Upper lobe of left lung (tissue), 6 donors: ENCODE measurements at regions not wholly inside any gene's neighbourhood (a gene's known extent, or its start where the extent isn't known, plus 50 kb on each side); places are given as distances from the start of the nearest gene placed in this dataset.

Experiments
- ATAC-seq, 2 donors: fragments of 200-7000 bp; cut with Tn5 transposase; one replicate each; pipeline ENCODE4 v1.9.1; 2022; ENCODE audit warnings: mild to moderate bottlenecking in 2 of 2, moderate library complexity in 2 of 2; ENCODE audit not compliant: low FRiP score in 2 of 2
- DNase-seq, 2 donors: peaks; one replicate each; pipeline ENCODE4 v3.0.0-alpha.2; 2019 to 2020
- H3K27ac ChIP-seq, 4 donors: fragments of 200-600 bp; sonication (generic); one replicate each; pipeline ENCODE4 v1.5.1; 2016 to 2019
- H3K27me3 ChIP-seq, 4 donors: fragments of 200-600 bp; sonication (generic); one replicate each; pipeline ENCODE4 v1.5.1; 2017 to 2019
- H3K36me3 ChIP-seq, 4 donors: fragments of 200-600 bp; sonication (generic); one replicate each; pipeline ENCODE4 v1.5.1; 2016 to 2019
- H3K4me1 ChIP-seq, 4 donors: fragments of 200-600 bp; sonication (generic); one replicate each; pipeline ENCODE4 v1.5.1; 2018 to 2019
- H3K4me3 ChIP-seq, 4 donors: fragments of 200-600 bp; sonication (generic); one replicate each; pipeline ENCODE4 v1.5.1; 2017 to 2019; ENCODE audit warnings: mild to moderate bottlenecking in 2 of 4, moderate library complexity in 1 of 4
- H3K9me3 ChIP-seq, 4 donors: fragments of 200-600 bp; sonication (generic); one replicate each; pipeline ENCODE4 v1.5.1; 2018 to 2019
- EP300 ChIP-seq, 4 donors: sonication (generic); formaldehyde crosslinking; IDR thresholded peaks; one replicate each; pipeline ENCODE4 v1.5.1; 2017; ENCODE audit warnings: antibody characterized with exemption in 4 of 4, control low read depth in 2 of 4
- POLR2A ChIP-seq, 4 donors: fragments of 450-650 bp; IDR thresholded peaks; one replicate each; pipeline ENCODE4 v1.5.1; 2016 to 2017; ENCODE audit warnings: antibody characterized with exemption in 4 of 4, mild to moderate bottlenecking in 2 of 4
- POLR2AphosphoS5 ChIP-seq, 2 donors: sonication (generic); formaldehyde crosslinking; IDR thresholded peaks; one replicate each; pipeline ENCODE4 v1.5.1; 2017; ENCODE audit warnings: antibody characterized with exemption in 2 of 2
- WGBS, 2 donors: methylation state at CpG; one replicate each; pipeline ENCODE4 v1.1.5; 2017 to 2018; 5-methylcytosine and 5-hydroxymethylcytosine counted together
- TF ChIP-seq, protein P1 (sequence below), 6 experiments: fragments of 450-650 bp in 4 of 6; fragments of 200-600 bp in 2 of 6; sonication (generic) in 2 of 6; IDR thresholded peaks; one replicate each; pipeline ENCODE4 v1.5.1; 2016 to 2019; ENCODE audit warnings: antibody characterized with exemption in 6 of 6
- donor health status: DM: no; HTN: no; CAD: no; lungs with moderate emphysema.
- donor health status: DM: no; HTN: yes; CAD: no; lungs with severe emphysema.

DNA sequence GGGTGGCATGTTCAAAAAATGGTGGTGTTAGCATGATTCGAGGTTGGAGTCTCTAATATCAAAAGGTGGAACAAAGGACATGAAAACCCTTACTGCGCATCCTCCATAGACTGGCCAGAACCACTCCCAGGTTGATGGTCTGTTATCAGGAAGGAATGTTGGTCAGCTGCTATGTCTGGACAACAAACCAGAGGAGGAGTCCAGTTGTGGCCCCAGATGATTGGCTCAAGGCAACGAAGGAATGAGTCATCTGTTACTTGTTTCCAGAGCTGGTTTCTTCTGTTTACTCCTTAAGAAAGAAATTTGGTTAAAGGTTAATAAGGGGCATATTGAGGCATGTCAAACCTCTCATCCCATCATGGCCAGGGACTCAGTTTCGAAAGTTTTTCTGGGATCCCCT, 56.8 kb upstream of the GRIA4 start:
- no peak for TF ChIP-seq POLR2AphosphoS5 (IDR thresholded peaks at IDR 0.05)
- no peak for TF ChIP-seq POLR2A (IDR thresholded peaks at IDR 0.05)
- no peak for TF ChIP-seq EP300 (IDR thresholded peaks at IDR 0.05)
- TF ChIP-seq, protein P1, sequence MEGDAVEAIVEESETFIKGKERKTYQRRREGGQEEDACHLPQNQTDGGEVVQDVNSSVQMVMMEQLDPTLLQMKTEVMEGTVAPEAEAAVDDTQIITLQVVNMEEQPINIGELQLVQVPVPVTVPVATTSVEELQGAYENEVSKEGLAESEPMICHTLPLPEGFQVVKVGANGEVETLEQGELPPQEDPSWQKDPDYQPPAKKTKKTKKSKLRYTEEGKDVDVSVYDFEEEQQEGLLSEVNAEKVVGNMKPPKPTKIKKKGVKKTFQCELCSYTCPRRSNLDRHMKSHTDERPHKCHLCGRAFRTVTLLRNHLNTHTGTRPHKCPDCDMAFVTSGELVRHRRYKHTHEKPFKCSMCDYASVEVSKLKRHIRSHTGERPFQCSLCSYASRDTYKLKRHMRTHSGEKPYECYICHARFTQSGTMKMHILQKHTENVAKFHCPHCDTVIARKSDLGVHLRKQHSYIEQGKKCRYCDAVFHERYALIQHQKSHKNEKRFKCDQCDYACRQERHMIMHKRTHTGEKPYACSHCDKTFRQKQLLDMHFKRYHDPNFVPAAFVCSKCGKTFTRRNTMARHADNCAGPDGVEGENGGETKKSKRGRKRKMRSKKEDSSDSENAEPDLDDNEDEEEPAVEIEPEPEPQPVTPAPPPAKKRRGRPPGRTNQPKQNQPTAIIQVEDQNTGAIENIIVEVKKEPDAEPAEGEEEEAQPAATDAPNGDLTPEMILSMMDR (IDR thresholded peaks at IDR 0.05): no peak
- no peaks in the 10 kb centered on the region for H3K4me1 ChIP-seq
- no peaks in the 10 kb centered on the region for H3K36me3 ChIP-seq
- WGBS, 2 donors: 63 to 77% methylated on average over 4 of the region's 4 CpGs
- no peaks in the 10 kb centered on the region for H3K27me3 ChIP-seq
- ATAC-seq (no peak), DNase-seq (no peak)
- H3K9me3 ChIP-seq: no peaks in the 10 kb centered on the region
- H3K4me3 ChIP-seq: no peak overlapping the region
- H3K27ac ChIP-seq: no peak overlapping the region

DNA sequence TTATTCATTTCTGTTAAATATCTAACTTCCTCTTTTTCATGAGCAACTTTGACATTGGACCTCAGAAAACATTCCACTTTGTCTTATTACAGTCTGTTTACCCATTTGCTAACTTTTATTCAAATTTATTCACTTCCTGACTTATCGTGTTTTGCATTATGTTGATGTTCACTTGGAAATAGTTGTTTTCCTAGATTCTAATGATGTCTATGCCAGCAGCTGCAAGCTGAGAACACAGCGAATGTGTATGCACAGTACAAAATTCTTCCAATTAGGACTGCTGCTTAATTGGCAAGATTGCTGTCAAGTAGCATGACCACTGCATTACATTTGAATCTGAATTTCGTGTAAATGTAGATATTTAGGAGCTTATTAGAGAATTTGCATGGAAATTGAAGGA, 61.5 kb upstream of the GRIA4 start:
- TF ChIP-seq, protein P1 (IDR thresholded peaks at IDR 0.05): no peak
- no peak for TF ChIP-seq EP300 (IDR thresholded peaks at IDR 0.05)
- TF ChIP-seq POLR2A (IDR thresholded peaks at IDR 0.05): no peak
- TF ChIP-seq POLR2AphosphoS5 (IDR thresholded peaks at IDR 0.05): no peak
- no peaks in the 10 kb centered on the region for H3K9me3 ChIP-seq
- H3K27me3 ChIP-seq: no peaks in the 10 kb centered on the region
- no peaks in the 10 kb centered on the region for H3K36me3 ChIP-seq
- DNase-seq (no peak), ATAC-seq (no peak)
- H3K4me3 ChIP-seq: no peak overlapping the region
- 51 to 54% methylated on average over 3 of the region's 3 CpGs for WGBS, 2 donors
- no peak overlapping the region for H3K27ac ChIP-seq
- H3K4me1 ChIP-seq: no peaks in the 10 kb centered on the region

DNA sequence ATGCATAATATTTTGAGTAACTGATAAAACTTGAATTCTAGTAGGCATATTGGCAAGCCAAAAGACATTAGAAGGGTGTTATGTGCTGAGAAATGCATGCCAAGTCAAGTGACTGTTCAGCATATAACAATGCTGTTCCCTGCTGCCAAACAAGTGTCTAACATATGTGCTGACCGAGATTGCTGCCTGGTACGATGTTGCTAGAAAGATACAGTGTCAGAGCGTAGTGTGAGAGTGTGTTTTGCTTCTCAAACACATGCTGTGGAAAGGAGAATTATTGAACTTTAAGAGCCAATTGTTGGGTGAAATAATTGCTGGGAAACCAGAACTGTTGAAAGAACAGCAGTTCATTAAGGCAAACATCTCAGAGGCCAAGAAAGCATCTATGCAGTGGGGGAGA, 71.3 kb upstream of the GRIA4 start:
- no peaks in the 10 kb centered on the region for H3K4me1 ChIP-seq
- WGBS, 2 donors: 78 to 89% methylated on average over 3 of the region's 3 CpGs
- H3K36me3 ChIP-seq: no peaks in the 10 kb centered on the region
- H3K9me3 ChIP-seq: no peaks in the 10 kb centered on the region
- TF ChIP-seq POLR2AphosphoS5 (IDR thresholded peaks at IDR 0.05): no peak
- TF ChIP-seq EP300 (IDR thresholded peaks at IDR 0.05): no peak
- TF ChIP-seq, protein P1 (IDR thresholded peaks at IDR 0.05): no peak
- no peak for TF ChIP-seq POLR2A (IDR thresholded peaks at IDR 0.05)
- ATAC-seq (no peak), DNase-seq (no peak)
- H3K4me3 ChIP-seq: no peak overlapping the region
- H3K27me3 ChIP-seq: no peaks in the 10 kb centered on the region
- no peak overlapping the region for H3K27ac ChIP-seq

DNA sequence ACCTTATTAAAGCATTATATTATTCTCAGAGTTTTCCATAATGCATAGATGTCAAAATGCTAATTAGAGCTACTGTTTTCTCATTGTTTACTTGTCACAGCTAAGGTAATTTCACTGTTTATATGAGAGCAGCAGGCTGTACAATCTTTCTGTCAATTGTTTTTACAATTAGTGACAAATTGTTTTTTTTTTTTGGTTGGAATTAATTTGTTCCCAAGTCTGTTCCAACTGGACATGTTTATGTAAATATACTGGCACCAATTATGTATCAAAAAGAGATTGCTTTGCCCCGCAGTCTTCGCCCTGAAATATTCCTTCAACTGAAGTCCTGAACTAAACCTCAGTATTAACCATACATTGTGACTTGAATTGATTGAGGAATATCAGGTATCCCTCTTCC, 72.3 kb upstream of the GRIA4 start:
- WGBS, 2 donors: 43 to 46% methylated on average over 2 of the region's 2 CpGs
- no peaks in the 10 kb centered on the region for H3K27me3 ChIP-seq
- TF ChIP-seq POLR2AphosphoS5 (IDR thresholded peaks at IDR 0.05): no peak

DNA sequence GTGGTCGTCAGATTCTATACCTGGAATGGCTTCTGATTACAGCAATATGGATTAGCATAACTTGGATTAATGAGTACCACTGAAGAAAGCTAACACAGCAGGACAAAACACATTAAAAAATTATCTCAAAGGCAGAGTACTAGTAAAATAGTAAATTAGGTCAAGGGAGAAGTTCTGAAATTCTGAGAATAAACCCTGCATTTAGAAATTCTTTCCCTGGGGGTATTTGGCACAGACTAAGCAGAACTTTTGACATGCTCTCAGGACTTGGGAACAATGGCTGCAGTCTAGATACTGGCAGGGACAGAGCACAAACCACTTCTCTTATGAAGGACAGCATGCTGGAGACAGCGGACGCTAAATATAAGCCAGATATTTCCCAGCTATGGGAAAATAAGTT, 85.6 kb upstream of the GRIA4 start:
- H3K27me3 ChIP-seq: no peaks in the 10 kb centered on the region
- 69% methylated on average over 3 of the region's 3 CpGs for WGBS, 2 donors
- no peak for ATAC-seq
- no peaks in the 10 kb centered on the region for H3K9me3 ChIP-seq
- H3K36me3 ChIP-seq: no peaks in the 10 kb centered on the region
- no peaks in the 10 kb centered on the region for H3K4me1 ChIP-seq
- DNase-seq: no peak
- no peak overlapping the region for H3K4me3 ChIP-seq
- TF ChIP-seq, protein P1 (IDR thresholded peaks at IDR 0.05): no peak
- no peak for TF ChIP-seq POLR2A (IDR thresholded peaks at IDR 0.05)
- no peak for TF ChIP-seq EP300 (IDR thresholded peaks at IDR 0.05)
- TF ChIP-seq POLR2AphosphoS5 (IDR thresholded peaks at IDR 0.05): no peak
- no peak overlapping the region for H3K27ac ChIP-seq

More for the DNA sequence above, 72.3 kb upstream of the GRIA4 start:
- no peak for ATAC-seq
- no peak overlapping the region for H3K4me3 ChIP-seq
- no peak for DNase-seq
- H3K9me3 ChIP-seq: no peaks in the 10 kb centered on the region
- no peaks in the 10 kb centered on the region for H3K4me1 ChIP-seq
- no peaks in the 10 kb centered on the region for H3K36me3 ChIP-seq
- no peak overlapping the region for H3K27ac ChIP-seq
